HG02798 (cell line): ENCODE measurements at regions not wholly inside any gene's neighbourhood (a gene's known extent, or its start where the extent isn't known, plus 50 kb on each side); places are given as distances from the start of the nearest gene placed in this dataset.

Source experiments
- ATAC-seq: cut with Tn5 transposase; IDR thresholded peaks from one replicate; pipeline ENCODE4 v1.9.1; 2021; ENCODE audit warnings: mild to moderate bottlenecking; ENCODE audit not compliant: unreplicated experiment, poor library complexity

DNA sequence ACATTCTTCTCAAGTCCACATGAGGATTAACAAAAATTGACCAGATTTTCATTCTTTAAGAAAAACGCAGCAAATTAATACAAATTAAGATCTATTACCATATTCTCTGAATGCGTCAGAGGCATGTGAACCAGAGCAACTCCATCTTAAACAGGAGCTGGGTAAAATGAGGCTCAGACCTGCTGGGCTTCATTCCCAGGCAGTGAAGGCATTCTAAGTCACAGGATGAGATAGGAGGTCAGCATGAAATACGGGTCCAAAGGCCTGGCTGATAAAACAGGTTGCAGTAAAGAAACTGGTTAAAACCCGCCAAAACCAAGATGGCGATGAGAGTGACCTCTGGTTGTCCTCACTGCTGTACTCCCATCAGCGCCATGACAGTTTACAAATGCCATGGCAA lies 217.6 kb downstream of the RDH14 start:
- no peak for ATAC-seq

DNA sequence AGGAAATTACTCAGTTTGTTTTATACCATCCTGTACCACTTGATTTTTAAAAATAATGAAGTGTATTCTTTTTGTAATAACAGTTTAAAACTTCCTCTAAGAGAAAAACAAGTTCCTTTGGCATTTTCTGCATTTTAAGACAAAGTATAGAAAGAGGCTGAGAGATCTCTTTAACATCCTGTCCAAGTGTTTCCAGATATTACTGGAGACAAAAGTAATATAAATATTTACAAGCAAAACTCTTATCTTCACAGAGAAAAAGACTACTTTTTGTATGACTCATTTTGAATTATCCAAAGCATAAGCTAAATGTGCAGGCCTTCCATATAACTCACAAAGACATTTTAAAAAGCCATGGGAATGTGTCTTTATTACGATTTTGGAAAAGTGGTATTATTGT lies 221.1 kb downstream of the RDH14 start:
- ATAC-seq = no peak

DNA sequence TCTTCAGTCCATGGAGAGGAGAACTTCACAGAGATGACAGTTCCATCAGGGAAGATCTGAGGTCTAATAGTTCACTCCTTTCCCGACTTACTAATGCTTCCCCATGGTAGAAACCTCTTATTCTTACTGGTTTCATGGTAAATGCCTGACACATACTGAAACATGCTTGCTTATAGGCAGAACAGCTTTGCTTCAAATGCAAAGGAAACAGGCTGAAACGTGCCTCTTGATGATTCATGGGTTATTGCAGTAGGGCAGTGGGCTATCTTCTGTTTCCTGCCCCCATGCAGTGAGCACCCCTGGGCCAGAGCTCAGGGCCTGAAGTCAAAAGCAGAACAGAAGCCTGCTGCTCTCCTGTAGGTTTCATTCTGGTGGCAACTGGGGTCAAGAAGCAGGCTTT lies 223.5 kb downstream of the RDH14 start:
- no peak for ATAC-seq

DNA sequence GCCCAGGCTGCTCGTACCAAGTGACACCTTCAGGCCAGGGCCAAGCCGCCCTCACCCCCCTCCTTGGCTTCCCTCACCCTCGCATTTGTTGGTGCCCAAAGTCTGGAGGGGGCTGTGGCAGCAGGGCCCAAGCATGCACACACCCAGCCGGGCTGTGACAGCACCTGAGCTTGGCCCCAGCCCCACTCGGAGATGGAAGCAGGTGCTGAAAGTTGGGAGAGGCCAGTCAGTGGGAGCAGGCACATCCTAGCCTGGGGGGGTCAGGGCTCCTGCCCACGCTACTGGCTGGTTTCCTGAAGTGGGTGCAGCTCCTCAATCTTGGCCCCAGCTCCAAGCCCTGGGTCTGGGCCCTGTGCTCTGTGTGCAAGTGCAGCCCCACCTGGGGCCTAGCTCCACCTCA lies 228.0 kb downstream of the RDH14 start:
- ATAC-seq = no peak

DNA sequence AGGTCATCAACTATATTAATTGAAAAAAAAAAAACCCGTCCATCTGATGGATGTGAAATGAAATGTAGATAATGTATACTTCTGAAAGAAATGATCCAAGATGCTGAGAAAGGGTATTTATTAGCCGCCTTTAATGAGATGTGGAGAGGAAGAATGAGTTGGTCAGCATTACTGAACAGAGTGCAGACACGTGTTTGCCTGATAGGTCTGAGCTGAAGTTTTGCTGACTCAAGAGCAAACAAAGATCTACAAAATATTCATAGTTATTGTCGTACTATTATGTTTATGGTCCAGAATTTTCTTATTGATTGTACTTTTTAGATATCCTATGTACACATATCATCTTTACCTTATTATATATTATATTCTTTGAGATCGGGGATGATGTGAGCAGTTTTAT lies 235.3 kb downstream of the RDH14 start:
- ATAC-seq = no peak

DNA sequence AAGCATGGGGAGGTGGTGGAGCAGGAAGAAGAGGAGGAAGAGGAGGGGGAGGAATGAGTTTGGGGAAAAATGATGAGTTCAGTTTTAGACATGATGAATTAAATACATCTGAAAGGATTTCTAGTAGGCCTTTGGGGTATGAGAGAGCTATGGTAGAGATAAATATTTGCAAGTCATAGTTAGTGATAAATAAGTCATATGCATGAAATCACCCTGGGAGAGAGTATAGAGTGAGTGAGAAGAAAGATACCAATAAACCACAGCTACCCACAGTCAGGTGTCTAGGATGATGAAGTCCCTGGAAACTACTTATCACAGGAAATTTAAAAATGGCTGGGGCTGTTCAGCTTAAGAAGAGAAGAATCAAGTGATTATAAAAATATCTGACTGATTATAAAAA lies 240.5 kb downstream of the RDH14 start:
- ATAC-seq = no peak

DNA sequence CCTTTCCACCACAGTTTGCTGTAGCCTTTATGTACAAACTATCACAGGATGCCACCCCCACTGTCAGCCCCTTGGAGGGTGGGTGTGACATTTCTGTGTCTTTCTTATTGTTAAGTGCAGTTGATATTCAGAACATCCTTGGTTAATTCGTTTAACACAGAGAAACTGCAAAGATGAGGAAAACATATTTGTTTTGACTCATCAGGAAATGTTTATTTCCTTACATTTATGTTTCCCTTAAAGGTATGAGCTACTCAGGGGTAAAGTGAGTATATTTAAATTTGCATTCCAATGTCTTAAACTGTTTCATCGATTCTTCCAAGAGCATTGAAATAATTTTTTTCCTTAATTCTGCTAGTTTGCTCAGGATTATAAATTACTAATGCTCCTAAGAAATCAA lies 243.4 kb downstream of the RDH14 start:
- ATAC-seq = no peak

DNA sequence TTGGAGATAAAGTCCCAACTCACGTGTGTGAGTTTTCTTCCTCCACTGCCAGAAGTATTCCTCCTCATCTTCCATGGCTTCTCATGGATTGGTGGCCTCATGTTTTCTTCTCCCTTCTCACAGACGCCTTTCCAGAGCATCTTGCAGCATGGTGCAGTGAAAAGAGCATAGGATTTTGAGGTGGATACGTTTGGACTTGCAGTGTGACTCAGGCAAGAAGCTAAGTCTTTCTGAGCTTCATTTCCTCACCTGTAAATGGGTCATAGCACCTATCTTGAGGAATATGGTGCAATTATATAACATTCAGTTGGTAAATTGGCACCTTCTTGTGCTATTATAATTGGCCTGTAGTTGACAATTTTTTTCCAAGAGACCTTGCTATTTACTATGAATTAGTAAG lies 247.6 kb downstream of the RDH14 start:
- ATAC-seq = no peak

DNA sequence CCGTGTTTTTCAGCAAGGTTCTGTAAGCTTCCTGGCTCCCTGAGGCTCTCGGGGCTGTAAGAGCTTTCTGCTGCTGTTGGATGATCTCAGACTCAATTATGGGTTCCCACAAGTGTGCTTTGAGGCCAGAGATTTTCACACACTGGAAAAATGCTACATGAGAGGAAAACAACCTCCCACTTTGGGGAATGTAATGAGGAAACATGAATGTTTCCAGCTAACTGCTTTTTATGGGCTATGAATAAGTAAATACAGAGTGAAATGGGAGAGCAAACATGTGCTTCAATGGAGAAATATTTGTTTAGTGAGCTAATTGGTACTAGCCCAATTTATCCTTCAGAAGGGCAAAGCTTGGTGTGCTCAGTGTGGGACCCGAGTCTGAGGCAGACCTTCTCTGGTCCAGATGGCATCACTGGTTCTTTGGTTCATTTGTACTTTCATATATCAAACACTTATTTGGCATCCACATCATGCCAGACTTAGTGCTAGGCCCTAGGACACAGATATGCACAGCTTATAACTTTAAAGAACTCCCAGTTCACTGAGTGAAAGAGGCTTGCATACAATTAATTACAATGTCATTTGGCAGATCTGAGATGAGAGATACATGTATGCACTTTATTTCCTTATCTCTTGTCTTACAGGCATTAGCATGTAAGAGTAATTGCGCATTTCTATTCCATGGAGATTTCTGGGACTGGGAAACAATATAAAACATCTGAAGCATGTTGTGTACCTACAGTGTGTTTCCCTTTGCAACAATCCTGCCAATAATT lies 248.8 kb downstream of the RDH14 start:
- no peak for ATAC-seq

DNA sequence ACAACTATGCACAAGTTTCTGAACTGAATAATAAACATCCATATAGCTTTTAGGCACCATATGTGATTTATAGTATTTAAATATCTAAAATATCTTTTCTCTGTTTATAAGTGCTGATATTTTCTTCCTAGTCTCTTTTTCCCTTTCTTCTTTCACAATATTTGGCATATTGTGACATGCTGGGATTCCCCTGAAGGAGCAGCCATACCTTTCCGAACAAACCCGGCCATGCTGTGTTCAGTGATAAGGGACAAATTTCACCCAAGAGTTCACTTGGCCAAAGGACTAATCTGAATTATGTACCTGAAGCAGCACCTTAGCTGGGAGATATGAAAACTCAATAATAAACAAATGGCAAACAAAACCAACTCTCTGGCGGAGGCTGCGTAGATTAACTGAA lies 250.8 kb downstream of the RDH14 start:
- ATAC-seq = no peak

DNA sequence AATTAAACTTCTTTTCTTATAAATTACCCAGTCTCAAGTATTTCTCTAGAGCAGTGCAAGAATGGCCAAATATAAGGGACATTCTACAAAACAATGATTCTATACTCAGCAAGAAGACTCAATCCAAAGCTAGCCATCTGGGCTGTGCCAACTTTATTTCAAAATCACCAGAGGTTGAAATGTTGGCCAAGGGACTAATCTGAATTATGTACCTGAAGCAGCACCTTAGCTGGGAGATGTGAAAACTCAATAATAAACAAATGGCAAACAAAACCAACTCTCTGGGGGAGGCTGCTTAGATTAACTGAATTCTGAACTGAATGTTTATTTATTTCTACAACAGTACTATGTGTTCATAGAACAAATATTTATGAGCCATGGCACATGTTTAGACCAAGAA lies 251.3 kb downstream of the RDH14 start:
- ATAC-seq = no peak

DNA sequence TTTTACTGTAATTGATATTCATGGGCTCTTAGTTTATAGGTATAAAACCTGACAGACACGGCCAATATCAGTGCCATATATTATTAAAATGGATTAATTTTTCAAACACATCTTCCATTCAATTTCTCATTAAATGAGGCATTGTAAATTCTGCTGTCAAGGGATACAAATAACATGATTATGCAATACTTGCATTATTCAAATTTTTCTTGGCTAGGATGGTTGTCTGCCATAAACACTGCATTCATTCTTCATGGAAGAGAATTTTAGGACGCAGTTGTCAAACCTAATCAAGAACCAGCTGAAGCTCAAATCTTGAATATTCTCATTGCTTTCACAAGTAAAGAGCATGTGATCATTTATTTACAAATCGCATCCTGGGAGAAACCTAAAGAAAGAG lies 255.6 kb downstream of the RDH14 start:
- no peak for ATAC-seq

DNA sequence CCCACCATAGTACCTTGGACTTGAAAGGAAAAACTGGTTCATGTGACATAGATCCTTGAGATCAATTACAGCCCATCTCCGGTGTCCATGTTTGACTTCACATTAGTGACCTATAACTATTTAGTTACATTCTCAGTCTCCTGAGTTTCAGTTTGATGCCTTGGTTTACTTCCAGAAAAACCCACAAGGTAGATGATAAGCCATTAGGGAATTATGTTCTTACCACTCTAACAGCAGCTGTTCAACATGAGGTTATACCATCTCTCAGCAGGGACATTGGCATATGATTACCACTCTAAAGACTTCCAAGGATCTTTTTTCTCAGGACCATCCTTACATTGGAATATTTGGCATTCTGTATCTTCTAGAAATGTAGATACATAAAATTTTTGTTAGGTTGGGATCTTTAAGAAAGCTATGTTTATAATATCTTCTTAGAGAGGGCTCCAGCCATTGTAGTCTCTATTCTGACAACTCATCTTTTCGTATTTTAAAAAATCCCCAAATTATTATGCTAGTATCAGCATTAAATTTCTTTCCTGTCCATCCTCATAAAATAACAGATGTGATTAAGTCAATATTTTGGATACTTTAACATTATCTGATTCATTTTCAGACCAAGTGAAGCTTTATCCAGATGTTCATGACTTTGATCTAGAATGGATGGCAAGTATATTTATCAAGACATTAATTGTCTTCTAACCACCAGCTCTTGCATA lies 258.9 kb downstream of the RDH14 start:
- ATAC-seq = no peak

DNA sequence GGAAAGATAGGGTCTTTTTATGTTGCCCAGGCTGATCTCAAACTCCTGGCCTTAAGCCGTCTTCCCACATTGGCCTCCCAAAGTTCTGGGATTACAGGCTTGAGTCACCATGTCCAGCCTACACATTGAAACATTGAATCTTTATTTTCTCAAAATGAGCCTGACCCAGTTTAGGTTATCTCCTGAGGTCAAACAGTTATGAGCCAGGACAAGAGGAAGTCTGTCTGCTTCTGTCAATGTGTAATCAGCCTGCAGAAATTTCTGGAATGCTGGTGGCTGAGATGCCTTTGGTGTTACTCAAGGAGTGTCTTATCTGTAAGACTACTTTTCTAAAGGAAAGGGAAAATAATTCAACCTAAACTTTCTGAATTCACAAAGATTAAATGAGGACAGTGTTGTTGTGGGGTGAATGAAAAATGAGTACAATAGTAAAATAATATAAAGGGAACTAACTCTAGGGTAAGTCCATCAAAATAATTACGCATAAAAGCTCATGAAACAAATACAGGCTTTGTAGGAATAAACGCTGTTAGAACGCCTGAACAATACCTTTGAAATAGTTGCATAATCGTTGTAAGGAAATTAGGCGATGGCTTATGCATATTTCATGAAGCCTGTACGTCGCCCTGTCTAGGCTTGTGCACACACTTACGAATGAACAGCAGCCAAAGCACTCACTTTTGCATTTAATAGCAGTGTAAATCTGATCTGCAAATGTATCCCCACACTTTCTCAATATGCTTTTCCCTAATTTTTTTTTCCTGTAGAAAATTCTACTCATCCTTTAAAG lies 260.8 kb downstream of the RDH14 start:
- no peak for ATAC-seq

DNA sequence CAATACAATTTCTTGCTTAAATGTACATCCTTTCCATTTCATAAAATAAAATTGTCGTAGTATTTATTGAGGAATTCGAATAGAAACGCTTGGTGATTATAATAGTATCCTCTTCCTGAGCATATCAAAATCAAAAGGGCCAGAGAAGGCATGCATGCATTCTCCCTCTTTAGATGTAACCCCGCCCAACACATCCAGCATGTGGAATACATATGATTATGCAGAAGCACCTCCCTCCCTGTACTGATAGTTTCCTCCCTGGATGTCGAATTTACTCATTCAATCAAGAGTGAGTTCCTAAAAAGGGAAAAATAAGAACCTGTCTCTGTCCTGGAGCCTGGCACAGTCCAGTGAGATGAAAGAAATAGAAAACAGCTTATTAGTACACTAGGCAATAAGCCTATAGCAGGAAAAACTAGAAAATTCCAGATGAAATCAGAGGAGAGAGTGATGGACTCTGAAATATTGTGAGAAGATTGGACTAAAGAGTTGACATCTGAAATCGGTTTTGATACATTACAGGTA lies 262.9 kb downstream of the RDH14 start:
- no peak for ATAC-seq

DNA sequence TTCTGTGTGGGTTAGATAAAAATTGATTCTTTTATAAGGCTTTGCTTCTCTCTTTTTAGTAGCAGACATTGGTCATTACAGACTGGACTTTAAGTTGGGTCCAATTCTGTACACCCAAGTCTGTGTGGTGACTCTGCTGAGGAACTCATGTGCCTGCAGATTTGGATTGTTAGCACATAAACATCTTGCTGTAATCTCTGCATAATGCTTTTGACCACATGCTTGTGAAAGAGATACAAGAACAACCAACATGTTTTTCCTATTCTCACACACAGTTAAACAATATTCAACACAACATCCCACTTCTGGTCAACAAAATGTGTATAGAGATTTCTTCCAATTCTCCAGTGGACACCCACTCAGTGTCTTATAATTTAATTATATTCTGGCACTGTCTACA lies 270.1 kb downstream of the RDH14 start:
- ATAC-seq = no peak

DNA sequence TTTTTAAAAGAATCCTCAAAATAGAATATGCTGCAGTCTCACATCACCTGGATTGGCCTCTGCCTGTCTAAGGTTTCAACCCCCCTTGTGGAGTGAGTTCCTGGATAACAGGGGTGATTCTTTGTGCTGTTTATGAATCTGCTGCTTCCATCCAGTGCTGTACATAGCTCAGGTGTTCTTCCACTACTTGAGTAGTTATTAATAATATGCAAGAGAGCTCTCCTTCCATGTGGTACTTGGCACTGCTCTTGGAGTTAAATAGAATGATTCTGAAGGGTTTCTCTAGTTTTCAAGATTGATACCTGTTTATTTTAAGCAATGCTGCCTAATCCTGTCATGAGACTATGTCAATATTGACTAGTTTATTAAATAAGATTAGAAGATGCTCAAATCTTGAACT lies 273.6 kb downstream of the RDH14 start:
- ATAC-seq = no peak

DNA sequence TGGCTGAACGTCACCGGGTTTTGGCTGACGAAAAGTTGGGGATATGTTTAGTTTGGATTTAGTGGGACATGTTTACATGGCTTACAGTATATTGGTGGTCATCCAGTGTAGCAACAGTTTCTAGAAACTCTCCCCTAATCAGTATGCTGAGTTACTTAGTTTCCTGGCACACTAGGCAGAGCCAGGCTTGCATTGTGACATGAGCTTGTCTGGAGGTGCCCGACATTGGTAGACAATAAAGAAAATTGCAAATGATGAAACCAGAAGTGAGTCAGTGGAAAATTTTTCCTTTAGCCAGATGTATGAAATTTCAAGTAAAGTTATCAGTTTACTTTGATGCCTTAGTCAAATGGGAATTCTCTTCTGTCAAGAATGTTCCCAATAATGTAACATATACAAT lies 276.1 kb downstream of the RDH14 start:
- ATAC-seq = no peak

DNA sequence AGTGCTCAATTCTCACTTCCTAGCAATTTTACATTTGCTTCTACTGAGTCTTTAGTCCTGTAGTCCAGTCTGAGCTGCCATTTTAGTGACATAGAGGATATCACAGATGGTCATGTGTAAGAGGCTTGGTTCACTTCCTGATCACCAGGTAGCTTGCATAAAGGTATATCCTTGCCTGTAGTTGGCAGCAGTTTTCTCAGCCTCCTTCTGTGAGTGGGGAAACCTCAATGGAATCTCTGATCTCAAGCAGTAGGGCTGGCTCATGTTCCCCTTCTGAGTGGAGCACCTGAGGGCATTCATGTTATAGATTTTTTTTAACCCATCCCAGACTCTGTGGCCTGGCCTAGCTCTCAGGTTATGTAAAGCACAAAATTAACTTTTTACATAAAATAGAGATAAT lies 278.4 kb downstream of the RDH14 start:
- ATAC-seq = no peak

DNA sequence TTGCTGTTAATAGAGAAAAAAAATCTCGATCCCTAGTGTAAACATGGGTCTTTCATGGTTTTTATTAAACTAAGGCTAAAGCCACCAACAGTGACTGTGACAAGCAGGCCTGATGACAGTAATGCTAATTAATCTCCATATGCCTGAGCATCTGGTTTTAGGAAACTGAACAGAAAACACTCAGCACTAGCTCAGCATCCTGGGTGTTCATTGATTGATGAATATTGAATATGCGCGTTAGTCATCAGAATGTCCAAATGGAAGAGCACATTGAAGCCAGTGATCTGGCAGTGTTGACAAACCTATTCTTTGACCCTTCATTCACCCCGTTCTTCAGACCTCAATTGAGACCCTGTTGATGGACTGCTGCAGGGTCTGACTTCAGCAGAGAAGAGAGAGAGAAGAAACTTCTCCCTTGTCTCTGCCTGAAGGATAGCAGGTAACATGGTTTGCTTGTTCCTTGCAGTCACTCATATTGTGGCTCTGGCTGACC lies 283.8 kb downstream of the RDH14 start:
- ATAC-seq = no peak

DNA sequence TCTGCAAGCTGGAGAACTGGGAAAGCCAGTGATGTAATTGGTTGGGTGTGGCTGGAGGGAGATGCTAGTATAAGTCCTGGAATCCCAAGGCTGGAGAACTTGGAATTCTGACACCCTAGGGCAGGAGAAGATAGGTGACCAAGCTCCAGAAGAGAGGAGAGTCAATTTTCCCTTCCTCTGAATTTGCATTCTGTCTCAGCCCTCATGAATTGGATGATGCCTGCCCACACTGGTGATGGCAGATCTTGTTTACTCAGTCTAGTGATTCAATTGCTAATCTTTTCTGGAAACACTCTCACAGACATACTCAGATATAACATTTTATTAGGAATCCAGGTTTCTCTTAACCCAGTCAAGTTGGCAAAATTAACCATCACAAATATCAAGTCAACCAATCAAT lies 287.2 kb downstream of the RDH14 start:
- no peak for ATAC-seq
